ENCODE measurements at regions not wholly inside any gene's neighbourhood (a gene's known extent, or its start where the extent isn't known, plus 50 kb on each side); places are given as distances from the start of the nearest gene placed in this dataset.

- TF ChIP-seq CTCF (conservative IDR thresholded peaks at IDR 0.05; ENCODE audit: low read depth, low read length) (no peak), EZH2 (IDR thresholded peaks at IDR 0.05; ENCODE audit: borderline replicate concordance, low read depth, low read length, poor library complexity, severe bottlenecking) (no peak)
These were observed 138.3 kb downstream of the PCDH10 start for GRCh38 chr4:133287396-133287795.
